HepG2 (cell line): ENCODE measurements at regions not wholly inside any gene's neighbourhood (a gene's known extent, or its start where the extent isn't known, plus 50 kb on each side); places are given as distances from the start of the nearest gene placed in this dataset.

Experiments
- CBX2 ChIP-seq, 2 experiments: fragments of 200-600 bp in 1 of 2; sonication (generic); formaldehyde crosslinking in 1 of 2; IDR thresholded peaks; 2 replicates each; pipeline versions ENCODE4 v1.7.0 to v1.8.1; 2018 to 2022; ENCODE audit warnings: low read depth in 2 of 2, low read length in 1 of 2, mild to moderate bottlenecking in 1 of 2, missing genetic modification reagents in 1 of 2
- FIP1L1 ChIP-seq: fragments of 200-400 bp; formaldehyde crosslinking; IDR thresholded peaks from 2 replicates; pipeline ENCODE4 v1.6.1; 2018; ENCODE audit warnings: low read depth, mild to moderate bottlenecking, low read length, moderate library complexity, borderline replicate concordance; ENCODE audit not compliant: insufficient read depth
- MTA3 ChIP-seq: sonication (generic); formaldehyde crosslinking; IDR thresholded peaks from 2 replicates; pipeline ENCODE4 v1.4.0; 2020; ENCODE audit warnings: missing genetic modification reagents
- TF ChIP-seq, protein P1 (sequence below): sonication (generic); formaldehyde crosslinking; IDR thresholded peaks from 2 replicates; pipeline ENCODE4 v1.4.0; 2020; ENCODE audit warnings: mild to moderate bottlenecking, low read depth, missing genetic modification reagents
- TF ChIP-seq, protein P2 (sequence below): sonication (generic); formaldehyde crosslinking; conservative IDR thresholded peaks from 2 replicates; pipeline ENCODE4 v1.8.1; 2023; ENCODE audit warnings: missing genetic modification reagents
- TF ChIP-seq, protein P3 (sequence below): sonication (generic); formaldehyde crosslinking; IDR thresholded peaks from 2 replicates; pipeline ENCODE4 v1.8.1; 2023; ENCODE audit warnings: missing genetic modification reagents, inconsistent platforms, borderline replicate concordance
- TF ChIP-seq, protein P4 (sequence below): sonication (generic); formaldehyde crosslinking; IDR thresholded peaks from 2 replicates; pipeline ENCODE4 v1.5.1; 2020; ENCODE audit warnings: missing genetic modification reagents, mild to moderate bottlenecking, borderline replicate concordance

DNA sequence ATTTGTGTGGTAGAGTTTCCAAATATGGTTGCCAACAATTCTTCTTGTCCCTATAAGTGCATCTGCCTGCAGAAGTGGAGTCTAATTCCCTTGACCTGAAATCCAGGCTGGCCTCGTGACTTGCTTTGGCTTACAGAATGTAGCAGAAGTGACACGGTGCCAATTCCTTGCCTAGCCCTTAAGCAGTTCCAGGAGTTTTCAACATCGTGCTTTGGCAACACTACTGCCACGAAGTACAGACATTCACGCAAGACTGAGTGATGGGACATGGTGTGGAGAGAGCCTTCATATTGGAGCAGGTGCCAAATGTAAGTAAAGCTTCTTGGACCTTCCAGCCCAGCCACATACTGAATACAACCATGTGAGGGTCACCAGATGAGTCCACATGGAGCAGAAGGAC is 92.9 kb upstream of the NEK6 start (continued):
- TF ChIP-seq, protein P1, sequence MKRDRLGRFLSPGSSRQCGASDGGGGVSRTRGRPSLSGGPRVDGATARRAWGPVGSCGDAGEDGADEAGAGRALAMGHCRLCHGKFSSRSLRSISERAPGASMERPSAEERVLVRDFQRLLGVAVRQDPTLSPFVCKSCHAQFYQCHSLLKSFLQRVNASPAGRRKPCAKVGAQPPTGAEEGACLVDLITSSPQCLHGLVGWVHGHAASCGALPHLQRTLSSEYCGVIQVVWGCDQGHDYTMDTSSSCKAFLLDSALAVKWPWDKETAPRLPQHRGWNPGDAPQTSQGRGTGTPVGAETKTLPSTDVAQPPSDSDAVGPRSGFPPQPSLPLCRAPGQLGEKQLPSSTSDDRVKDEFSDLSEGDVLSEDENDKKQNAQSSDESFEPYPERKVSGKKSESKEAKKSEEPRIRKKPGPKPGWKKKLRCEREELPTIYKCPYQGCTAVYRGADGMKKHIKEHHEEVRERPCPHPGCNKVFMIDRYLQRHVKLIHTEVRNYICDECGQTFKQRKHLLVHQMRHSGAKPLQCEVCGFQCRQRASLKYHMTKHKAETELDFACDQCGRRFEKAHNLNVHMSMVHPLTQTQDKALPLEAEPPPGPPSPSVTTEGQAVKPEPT, result no peak
- TF ChIP-seq, protein P2, sequence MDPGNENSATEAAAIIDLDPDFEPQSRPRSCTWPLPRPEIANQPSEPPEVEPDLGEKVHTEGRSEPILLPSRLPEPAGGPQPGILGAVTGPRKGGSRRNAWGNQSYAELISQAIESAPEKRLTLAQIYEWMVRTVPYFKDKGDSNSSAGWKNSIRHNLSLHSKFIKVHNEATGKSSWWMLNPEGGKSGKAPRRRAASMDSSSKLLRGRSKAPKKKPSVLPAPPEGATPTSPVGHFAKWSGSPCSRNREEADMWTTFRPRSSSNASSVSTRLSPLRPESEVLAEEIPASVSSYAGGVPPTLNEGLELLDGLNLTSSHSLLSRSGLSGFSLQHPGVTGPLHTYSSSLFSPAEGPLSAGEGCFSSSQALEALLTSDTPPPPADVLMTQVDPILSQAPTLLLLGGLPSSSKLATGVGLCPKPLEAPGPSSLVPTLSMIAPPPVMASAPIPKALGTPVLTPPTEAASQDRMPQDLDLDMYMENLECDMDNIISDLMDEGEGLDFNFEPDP (CRISPR knock-in tag), result no peak
- TF ChIP-seq CBX2 (IDR thresholded peaks at IDR 0.05; ENCODE audit: low read depth, low read length), result no peak
- TF ChIP-seq CBX2 (CRISPR knock-in tag; IDR thresholded peaks at IDR 0.05; ENCODE audit: low read depth), result no peak
- TF ChIP-seq, protein P3, sequence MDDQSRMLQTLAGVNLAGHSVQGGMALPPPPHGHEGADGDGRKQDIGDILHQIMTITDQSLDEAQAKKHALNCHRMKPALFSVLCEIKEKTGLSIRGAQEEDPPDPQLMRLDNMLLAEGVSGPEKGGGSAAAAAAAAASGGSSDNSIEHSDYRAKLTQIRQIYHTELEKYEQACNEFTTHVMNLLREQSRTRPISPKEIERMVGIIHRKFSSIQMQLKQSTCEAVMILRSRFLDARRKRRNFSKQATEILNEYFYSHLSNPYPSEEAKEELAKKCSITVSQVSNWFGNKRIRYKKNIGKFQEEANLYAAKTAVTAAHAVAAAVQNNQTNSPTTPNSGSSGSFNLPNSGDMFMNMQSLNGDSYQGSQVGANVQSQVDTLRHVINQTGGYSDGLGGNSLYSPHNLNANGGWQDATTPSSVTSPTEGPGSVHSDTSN (CRISPR knock-in tag), result no peak
- TF ChIP-seq, protein P4, sequence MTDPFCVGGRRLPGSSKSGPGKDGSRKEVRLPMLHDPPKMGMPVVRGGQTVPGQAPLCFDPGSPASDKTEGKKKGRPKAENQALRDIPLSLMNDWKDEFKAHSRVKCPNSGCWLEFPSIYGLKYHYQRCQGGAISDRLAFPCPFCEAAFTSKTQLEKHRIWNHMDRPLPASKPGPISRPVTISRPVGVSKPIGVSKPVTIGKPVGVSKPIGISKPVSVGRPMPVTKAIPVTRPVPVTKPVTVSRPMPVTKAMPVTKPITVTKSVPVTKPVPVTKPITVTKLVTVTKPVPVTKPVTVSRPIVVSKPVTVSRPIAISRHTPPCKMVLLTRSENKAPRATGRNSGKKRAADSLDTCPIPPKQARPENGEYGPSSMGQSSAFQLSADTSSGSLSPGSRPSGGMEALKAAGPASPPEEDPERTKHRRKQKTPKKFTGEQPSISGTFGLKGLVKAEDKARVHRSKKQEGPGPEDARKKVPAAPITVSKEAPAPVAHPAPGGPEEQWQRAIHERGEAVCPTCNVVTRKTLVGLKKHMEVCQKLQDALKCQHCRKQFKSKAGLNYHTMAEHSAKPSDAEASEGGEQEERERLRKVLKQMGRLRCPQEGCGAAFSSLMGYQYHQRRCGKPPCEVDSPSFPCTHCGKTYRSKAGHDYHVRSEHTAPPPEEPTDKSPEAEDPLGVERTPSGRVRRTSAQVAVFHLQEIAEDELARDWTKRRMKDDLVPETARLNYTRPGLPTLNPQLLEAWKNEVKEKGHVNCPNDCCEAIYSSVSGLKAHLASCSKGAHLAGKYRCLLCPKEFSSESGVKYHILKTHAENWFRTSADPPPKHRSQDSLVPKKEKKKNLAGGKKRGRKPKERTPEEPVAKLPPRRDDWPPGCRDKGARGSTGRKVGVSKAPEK (CRISPR knock-in tag), result no peak
- no peak for TF ChIP-seq MTA3 (CRISPR knock-in tag)
- no peak for TF ChIP-seq FIP1L1
